Activated T-cell treated with anti-CD3 and anti-CD28 coated beads for 48 hours (primary cell): ENCODE measurements at regions not wholly inside any gene's neighbourhood (a gene's known extent, or its start where the extent isn't known, plus 50 kb on each side); places are given as distances from the start of the nearest gene placed in this dataset.

Experiments used
- DNase-seq: peaks from one replicate; pipeline ENCODE4 v3.0.0-alpha.2; 2020; ENCODE audit warnings: low read depth

DNA sequence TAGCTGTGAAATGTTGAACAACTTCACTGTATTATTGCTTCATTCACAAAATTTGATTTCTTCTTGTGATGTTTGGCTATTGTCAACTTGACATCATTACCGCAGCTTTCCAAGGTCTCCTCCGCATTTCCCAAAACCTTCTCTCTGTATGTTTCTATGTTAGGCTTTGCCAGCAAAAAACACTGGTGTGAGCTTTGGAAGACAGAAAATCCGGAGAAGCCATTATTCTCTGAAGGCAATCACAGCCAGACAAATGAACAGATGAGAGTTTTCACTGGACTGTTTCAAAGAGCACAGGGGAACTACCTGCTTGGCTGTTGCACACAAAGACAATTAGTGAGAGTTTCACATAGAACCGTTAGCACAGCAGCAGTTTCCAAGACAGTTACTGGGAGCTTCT is 609.6 kb downstream of the BRINP3 start:
- DNase-seq = no peak

DNA sequence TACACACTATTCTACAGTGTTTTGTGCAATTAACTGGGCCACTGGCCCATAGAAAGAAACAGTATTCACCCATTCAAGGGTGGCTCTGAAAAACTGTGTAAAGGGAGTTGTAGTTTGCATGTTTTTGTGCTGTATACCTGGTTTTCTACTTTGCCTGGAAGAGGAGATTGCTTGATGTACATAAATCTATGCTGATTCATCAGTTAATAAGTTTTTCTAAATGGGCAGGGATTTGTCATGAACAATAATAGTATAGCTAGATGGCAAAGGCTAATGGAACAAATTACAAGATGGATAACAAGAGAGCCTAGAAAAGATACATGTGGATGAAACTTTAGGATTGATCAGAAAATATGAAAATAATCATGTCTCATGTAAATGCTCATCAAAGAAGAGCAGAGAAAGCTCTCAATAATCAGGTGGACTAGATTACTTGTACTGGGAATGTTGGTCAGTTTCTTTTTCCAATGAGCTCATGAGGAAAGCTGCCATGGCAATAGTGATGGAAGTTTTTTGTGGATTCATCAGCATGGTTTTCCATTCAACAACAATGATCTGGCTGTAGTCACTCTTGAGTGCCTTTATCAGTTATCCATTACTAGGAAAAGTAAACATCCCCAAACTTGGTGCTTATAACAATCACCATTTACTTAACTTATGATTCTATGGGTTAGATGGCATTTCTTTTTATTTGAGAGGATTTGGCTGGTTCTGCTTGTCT is 602.8 kb downstream of the BRINP3 start:
- DNase-seq = no peak

DNA sequence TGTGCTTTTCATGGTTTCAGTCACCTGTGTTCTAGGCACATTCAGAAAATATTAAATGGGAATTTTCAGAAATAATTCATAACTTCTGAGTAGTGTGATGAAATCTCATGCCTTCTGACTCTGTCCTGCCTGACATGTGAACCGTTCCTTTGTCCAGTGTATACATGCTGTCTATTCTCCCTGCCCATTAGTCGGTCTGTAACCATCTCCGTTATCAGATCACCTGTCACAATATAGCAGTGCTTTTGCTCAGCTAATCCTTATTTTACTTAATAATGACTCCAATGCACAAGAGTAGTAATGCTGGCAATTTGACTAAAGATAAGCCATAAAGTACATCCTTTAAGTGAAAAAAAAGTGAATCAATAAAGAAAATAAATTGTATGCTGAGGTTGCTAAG is 597.5 kb downstream of the BRINP3 start:
- DNase-seq = no peak

DNA sequence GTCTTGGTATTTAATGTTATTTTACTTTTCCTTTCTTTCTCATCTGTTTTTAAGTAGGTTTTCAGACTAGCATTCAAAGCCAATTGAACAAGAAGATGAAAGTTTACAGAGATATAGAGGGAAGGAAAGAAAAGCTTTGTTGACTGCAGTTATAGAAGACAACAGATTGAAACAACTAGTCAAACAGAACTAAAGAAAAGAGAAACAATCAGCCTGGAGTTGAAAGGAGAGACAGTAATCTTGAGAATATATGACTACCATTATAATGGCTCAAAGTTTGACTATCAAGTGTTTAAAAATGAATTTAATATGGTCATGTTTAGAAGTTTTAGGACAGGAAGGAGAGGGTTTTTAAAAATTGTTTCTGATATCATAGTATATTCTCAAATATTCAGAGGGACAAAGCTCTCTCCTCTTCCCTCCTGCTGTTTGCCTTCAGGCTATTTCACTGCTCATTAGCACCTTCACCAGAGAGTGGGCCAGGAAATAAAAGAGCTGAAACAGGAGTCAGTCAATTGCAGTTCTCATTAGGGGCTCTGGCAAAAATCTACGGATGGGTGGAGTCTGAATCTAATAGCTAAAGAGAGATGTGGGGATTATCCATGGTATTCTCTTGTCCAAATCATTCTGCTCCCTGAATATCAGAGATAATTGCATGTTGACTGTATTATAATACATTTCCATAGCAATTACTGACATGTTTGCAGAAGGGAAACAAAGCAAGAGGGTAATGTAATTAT is 577.8 kb downstream of the BRINP3 start:
- no peak for DNase-seq

DNA sequence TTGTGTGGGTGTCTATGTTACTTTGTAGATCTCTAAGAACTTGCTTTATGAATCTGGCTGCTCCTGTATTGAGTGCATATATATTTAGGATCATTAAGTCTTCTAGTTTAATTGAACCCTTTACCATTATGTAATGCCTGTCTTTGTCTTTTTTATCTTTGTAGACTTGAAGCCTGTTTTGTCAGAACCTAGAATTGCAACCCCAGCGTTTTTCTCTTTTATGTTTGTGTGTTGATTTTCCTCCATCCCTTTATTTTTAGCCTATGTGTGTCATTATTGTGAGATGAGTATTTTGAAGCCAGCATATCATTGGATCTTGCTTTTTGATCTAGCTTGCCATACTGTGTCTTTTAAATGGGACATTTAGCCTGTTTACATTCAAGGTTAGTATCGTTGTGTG is 573.2 kb downstream of the BRINP3 start:
- DNase-seq = no peak

DNA sequence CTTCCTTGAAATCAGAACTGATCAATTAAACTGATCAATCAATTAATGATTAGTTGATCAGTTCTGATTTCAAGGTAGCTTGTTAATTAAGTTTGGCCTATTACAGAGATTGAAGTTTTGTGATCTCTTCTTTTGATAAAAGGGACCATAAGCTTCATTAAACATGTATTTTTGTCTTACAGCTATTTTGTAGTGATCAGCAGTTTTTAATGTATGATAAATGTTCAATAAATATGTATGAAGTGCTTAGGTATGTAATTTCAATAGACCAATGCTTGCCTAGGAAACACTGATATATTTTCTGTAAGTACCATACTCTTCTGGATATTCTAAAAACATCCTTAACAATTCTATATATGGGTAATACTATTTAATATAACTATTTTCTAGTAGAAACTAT is 569.6 kb downstream of the BRINP3 start:
- no peak for DNase-seq

DNA sequence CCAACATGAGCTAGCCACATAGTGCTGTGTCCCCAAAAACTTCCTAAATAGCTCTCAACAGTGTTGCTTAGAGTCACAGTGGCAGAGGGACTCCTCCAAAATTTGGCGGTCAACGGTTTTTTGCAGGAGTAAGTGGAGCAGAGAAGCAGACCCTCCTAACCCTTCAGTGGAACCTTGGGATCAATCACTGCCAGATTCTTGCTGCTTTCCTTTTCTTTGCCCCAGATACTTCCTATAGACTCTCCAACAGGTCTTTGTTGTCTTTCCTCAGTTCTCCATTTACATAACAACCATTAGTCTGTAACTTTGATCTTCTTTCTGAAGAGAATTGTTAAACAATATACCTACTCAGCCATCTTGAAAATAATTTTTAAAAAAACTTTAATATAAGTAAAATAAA is 556.1 kb downstream of the BRINP3 start:
- DNase-seq = no peak

DNA sequence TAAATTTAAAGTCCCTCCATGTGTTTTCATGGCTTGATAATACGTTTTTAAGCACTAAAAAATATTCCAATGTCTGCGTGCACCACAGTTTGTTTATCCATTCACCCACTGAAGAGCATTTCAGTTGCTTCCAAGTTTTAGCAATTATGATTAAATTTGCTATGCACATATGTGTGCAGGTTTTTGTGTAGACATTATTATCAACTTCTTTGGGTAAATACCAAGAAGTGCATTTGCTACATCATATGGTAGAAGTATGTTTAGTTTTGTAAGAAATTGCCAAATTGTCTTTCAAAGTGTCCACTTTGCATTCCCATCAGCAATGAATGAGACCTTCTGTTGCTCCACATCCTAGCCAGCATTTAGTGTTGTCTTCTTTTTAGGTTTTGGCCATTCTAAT is 550.0 kb downstream of the BRINP3 start:
- DNase-seq = no peak

DNA sequence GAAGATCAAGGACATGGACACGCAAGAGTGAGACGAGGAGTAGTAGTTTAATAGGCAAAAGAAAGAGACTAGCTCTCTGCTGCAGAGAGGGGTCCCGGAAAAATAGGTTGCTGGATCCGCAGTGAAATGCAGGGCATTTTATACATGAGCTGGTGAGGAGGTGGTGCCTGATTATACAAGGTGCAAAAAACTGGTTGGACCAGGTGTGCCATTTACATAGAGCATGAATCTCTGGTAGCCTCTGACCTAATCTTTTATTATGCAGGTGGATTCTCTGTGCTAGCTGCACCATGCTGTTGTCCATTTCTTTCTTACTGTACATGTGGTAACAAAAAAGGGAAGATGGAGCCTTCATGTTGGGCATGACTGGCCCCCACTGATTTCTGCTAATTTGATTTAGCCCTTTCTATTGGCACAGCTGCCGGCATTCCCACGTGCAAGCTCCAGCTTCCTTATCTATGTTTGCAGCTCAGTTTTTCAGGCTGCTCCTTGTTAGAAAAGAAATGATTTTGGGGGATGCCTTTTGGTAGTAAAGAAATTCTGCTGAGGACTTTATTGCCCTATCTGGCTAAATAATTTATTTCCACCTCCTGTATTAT is 548.1 kb downstream of the BRINP3 start:
- no peak for DNase-seq

DNA sequence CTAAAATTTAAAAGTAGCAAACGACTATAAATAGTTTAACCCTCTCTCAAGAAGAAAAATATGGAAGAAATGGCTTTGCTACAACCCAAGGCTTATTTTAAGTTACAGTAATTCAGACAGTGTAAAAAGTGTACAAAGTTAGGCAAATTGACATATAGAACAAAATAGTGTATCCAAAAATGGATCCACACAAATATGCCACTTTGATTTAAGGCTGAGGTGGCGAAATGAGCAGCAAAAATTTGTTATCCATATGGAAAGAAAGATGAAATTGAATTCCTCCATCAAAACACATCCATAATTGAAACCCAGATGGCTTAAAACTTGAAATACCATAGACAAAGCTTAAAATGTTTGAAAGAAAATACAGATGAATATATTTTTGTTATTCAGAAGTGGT is 540.8 kb downstream of the BRINP3 start:
- DNase-seq = no peak

DNA sequence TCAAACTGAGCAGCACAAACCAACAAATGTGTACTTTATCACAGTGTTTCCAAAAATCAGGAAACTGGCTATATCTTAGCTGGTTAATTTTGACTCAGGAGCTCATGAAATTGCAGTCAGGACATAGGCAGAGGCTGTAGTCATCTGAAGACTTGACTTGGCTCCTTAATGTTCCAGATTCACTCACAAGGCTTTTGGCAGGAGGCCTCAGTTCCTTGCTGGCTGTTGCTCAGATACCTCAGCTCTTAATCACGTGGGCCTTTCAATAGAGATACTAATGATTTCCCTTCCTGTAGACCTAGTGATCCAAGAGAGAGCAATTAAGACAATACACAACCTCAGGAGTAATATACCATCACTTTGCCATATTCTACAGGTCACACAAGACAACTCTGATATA is 537.7 kb downstream of the BRINP3 start:
- no peak for DNase-seq

DNA sequence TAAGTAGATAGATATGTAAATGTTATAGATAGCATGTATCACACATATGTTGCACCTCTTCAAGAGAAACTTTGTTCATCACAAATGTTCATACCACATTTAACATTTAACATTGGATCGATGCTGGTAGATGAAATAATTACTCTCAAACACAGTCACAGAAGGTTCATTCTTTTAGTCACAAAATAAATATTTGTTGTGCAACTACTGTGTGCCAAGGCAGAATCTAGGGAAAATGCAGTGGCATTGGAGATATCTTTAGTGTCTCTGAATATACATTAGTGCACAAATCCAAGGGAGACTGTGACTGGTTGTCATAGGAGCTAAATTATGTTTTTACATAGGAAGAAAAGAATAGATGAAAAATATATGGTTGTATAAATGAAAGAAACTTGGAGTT is 535.7 kb downstream of the BRINP3 start:
- no peak for DNase-seq

DNA sequence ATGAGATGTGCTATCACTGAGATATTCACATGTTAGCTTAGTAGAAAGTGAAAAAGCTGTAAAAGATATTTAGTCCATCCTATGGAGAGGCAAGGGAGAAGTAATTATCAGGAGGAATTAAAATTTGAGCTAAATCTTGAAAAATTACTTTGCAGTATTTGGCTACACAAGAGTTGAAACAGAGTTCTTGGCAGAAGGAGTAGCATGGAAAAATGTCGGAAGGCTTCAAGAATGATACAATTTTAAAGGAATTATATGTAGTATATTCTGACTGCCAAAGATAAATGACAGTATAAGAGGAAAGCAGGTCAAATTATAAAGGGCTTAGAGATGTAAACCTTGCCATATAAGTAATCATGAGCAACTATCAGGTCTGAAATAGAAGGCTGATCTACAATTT is 518.9 kb downstream of the BRINP3 start:
- no peak for DNase-seq

DNA sequence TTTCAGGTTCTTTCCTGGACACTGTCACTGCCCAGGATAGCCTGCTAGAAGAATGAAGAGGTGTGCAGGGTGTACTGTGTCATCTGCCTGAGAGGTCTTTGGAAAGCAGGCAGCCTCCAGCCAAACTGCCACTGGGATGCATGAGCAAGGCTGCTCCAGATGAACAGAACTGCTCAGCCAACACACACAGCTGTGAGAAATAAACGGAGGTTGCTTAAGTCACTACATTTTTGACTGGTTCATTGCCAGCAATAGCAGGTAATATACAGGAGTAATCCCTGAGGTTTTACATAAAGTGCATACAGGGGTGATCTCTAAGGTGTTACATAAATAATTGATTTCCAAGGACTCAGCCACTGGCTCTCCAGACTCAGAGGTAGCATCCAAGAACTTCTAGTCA is 516.9 kb downstream of the BRINP3 start:
- no peak for DNase-seq

DNA sequence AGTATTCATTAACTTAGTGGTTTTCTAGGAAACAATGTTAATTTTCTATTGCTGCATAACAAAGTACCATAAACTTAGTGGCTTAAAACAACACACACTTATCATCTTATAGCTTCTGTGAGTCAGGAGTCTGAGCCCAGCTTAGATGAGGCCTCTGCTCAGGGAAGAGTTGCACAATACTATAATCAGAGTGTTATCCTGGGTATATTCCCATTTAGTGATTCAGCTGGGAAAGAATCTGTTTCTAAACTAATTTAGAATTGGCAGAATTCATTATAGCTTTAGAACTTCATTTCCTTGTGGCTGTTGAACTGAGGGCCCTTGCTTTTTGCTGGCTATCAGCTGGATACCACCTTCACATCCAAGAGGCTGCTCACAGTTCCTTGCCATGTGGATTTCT is 515.5 kb downstream of the BRINP3 start:
- no peak for DNase-seq

DNA sequence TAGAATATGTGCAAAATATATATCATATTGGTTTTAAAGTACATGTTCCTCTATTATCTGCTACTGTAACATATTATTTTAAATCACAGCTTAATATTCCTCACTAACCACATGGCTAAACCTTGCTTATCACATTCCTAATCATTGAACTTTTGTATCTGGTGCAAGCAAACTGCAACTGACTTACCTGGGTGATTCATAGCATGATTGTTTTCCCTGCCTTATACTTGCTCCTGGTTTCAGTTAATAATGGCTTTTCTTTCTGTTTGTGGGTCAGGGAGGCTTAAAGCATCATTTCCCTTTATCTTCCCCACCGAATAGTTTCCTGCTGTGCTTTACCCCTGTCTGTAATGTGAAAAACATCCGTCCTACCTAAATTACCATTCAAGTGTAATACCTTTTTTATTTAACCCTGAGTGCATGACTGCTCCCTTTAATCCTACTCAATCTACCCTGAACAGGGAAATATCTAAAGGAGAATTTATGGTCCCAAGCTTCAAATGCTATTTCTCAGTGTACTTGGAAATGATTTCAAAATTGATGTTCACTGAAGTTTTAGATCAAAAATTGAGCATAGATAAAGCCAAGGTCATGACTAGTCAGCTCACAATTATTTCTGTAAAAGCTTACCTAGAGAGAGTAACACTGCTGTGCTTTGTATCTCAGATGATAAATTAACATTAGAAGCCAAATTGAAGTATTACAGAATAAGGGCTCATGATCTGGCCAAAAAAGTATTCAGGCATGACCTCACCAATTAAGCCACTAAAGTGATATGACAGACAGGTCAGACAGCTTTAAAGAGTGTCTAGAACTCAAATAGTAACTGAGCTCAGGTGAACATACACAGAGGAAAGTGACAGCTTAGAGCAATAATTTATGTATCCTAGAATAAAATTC is 507.1 kb downstream of the BRINP3 start:
- DNase-seq = no peak

DNA sequence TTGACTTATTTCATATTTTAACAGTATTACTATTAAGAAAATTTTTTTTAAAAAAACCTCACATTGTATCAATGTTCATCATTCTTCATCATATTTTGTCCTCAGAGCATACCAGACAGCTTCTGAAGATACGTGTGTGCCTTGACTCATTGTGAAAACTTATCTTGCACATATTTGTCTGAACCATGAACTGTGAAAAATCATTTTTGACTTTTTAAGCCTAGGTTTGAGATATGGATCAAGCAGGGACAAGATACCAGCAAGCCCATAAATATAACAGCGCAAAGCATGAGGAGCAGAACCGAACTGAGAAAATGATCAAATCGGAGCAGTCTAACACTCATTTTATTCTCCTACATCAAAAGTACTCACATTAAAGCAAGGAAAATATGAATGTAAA is 506.0 kb downstream of the BRINP3 start:
- DNase-seq = no peak

DNA sequence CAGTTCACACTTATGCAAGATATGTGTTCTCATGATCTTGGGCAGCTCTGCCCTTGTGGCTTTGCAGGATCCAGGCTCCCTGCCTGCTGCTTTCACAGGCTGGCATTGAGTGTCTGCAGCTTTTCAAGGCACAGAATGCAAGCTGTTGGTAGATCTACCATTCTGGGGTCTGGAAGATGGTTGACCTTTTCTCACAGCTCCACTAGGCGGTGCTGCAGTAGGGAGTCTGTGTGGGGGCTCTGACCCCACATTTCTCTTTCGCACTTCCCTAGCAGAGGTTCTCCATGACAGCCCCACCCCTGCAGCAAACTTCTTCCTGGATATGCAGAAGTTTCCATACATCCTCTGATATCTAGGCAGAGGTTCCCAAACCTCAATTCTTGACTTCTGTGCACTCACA is 500.5 kb downstream of the BRINP3 start:
- no peak for DNase-seq

DNA sequence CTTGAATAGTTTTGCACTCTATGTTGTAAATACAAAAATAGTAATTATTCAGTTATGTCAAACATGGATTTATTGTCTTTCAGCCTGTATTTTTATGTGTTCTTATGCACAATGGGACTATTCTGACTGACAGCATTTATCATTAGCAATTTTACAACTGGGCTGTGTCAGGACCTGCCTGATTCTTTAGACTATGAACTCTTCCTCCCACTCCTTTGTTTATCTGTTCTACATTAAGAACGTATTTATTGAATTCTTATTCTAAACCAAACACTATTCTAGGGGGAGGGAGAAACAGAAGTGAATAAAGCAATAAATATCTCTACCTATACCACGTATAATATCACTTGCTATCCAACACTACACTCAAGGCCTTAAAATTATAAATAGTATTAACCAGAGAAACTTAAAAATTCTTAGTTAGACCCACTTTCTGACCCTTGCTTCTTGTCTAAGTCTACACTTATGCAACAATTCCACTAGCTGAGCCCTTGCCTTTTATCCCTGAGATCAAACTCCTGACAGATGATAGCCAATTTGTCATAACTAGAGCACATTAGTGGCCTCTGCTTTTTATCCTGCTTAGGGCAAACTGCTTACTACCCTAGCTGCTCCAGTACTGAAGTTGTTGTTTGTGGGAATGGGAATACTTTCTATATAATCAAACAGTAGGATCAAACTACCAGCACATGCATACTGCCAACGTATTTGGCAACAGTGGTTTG is 494.3 kb downstream of the BRINP3 start:
- DNase-seq = no peak

DNA sequence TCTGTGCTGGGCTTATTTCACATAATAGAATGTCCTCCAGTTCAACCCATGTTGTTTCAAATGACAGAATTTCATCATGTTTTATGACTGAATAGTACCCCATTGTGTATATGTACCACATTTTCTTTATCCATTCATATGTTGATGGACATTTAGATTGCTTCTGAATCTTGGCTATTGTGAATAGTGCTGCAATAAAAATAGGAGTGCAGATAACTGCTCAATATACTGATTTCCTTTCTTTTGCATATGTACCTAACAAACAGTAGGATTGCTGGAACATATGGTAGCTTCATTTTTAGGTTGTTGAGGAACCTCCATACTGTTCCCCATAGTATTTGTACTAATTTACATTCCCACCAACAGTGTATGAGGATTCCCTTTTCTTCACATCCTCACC is 491.1 kb downstream of the BRINP3 start:
- no peak for DNase-seq

DNA sequence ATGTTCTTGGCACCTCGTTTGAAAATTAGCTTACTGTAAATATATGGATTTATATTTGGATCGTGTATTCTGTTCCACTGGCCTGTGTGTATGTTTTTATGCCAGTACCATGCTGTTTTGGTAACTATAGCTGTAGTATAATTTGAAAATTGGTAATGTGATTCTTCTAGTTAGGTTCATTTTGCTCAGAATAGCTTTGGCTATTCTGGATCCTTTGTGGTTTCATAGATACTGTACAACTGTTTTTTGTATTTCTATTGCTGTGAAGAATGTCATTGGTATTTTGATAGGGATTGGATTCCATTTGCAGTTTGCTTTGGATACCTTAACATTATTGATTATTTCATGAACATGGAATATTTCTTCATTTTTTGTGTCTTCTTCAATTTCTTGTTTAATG is 490.2 kb downstream of the BRINP3 start:
- no peak for DNase-seq

DNA sequence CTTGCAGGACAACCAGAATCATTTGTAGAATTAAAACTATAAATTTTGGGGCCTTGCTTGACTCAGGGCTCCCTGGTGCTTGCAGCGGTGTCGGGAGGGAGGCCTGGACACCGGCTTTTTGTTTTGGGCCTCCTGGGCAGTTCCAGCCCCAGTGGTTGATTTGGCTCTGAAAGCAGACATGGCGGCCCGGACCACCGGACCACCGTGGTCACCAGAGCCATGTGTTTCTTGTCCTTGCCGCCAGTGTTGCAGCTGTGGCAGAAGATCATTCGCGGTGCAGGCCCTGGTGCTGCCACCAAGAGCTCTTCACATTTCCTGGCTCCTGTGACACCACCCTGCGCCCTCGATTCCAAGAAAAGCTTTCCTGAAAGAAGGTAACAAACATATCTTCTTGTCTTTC is 484.8 kb downstream of the BRINP3 start:
- DNase-seq = no peak
